PFSK-1 (cell line): ENCODE measurements at regions not wholly inside any gene's neighbourhood (a gene's known extent, or its start where the extent isn't known, plus 50 kb on each side); places are given as distances from the start of the nearest gene placed in this dataset.

Source experiments
- FOXP2 ChIP-seq: optimal IDR thresholded peaks from 2 replicates; pipeline ENCODE3; 2011; ENCODE audit warnings: borderline replicate concordance, control low read depth, inconsistent platforms; ENCODE audit not compliant: insufficient read depth; ENCODE audit errors: extremely low read length, extremely low read depth
- POLR2AphosphoS5 ChIP-seq: IDR thresholded peaks from 2 replicates; pipeline ENCODE4 v1.6.1; 2012; ENCODE audit warnings: low read depth, mild to moderate bottlenecking, control low read depth, low read length, moderate library complexity
- SIN3A ChIP-seq: IDR thresholded peaks from 2 replicates; pipeline ENCODE4 v1.6.1; 2012; ENCODE audit warnings: mild to moderate bottlenecking, low read length, moderate library complexity, borderline replicate concordance; ENCODE audit not compliant: insufficient read depth
- TAF1 ChIP-seq: IDR thresholded peaks from 2 replicates; pipeline ENCODE4 v1.6.1; 2012; ENCODE audit warnings: low read length, control low read depth, borderline replicate concordance; ENCODE audit not compliant: insufficient read depth
- TF ChIP-seq, protein P1 (sequence below), 2 experiments: IDR thresholded peaks; 2 replicates each; pipeline versions ENCODE4 v1.6.1 to v1.8.0; 2011 to 2012; ENCODE audit warnings: low read depth in 2 of 2, low read length in 2 of 2, control low read depth in 1 of 2, inconsistent platforms in 1 of 2, mild to moderate bottlenecking in 1 of 2, moderate library complexity in 1 of 2; ENCODE audit not compliant: insufficient read depth in 1 of 2

DNA sequence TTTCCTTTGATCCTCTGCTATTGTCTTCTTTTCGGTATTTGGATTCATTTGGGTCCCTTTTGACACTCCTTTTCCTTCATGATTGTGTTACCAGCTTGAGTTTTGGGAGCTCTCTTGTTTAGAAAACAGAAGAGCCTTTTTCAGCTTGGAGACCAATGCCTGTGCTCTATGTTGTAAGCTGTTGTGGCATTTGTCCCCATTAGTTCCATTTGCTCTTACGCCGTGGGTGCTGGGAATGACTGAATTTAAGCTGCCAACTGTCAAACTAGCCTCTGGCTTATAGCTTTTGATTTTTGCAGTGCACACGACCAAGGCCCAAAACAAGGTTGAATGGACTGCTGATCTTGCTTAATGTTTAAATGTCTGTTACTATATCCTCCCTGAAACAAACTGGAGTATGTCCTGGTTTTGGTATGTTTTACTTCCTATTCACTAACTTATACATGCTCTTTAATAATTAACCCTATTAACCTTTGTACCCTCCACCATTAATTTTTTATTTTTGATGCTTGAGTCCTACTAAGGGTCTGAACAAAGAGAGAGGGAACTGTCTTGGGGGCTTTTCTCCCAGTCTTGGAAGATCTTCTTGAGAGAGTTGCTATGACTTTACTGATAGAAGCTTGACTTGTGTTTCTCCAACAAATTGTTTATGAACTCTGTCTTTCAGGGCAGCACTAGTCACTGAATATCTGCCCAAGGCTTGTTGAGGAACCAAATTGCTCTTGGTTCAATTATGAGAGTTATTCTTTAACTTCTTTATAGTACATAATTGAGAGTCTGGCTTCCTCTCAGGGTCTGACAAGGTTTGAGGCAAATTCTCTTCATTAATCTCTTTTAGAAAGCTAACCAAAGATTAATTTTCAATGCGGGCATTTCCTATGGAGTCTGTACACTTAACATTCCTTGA lies 100.3 kb upstream of the SIRPG start:
- TF ChIP-seq TAF1 (no peak), FOXP2 (no peak), SIN3A (no peak), POLR2AphosphoS5 (no peak)
- TF ChIP-seq, protein P1, sequence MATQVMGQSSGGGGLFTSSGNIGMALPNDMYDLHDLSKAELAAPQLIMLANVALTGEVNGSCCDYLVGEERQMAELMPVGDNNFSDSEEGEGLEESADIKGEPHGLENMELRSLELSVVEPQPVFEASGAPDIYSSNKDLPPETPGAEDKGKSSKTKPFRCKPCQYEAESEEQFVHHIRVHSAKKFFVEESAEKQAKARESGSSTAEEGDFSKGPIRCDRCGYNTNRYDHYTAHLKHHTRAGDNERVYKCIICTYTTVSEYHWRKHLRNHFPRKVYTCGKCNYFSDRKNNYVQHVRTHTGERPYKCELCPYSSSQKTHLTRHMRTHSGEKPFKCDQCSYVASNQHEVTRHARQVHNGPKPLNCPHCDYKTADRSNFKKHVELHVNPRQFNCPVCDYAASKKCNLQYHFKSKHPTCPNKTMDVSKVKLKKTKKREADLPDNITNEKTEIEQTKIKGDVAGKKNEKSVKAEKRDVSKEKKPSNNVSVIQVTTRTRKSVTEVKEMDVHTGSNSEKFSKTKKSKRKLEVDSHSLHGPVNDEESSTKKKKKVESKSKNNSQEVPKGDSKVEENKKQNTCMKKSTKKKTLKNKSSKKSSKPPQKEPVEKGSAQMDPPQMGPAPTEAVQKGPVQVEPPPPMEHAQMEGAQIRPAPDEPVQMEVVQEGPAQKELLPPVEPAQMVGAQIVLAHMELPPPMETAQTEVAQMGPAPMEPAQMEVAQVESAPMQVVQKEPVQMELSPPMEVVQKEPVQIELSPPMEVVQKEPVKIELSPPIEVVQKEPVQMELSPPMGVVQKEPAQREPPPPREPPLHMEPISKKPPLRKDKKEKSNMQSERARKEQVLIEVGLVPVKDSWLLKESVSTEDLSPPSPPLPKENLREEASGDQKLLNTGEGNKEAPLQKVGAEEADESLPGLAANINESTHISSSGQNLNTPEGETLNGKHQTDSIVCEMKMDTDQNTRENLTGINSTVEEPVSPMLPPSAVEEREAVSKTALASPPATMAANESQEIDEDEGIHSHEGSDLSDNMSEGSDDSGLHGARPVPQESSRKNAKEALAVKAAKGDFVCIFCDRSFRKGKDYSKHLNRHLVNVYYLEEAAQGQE (IDR thresholded peaks at IDR 0.05; ENCODE audit: insufficient read depth in 1 of 2, low read depth in 2 of 2, low read length in 2 of 2) = no peak

- TF ChIP-seq SIN3A (no peak), FOXP2 (no peak)
- TF ChIP-seq, protein P1 (IDR thresholded peaks at IDR 0.05; ENCODE audit: insufficient read depth in 1 of 2, low read depth in 2 of 2, low read length in 2 of 2) = no peak
Observed at GRCh38 chr20:1757072-1757471, 99.5 kb upstream of the SIRPG start.

- TF ChIP-seq SIN3A (no peak), TAF1 (no peak), FOXP2 (no peak), POLR2AphosphoS5 (no peak)
- TF ChIP-seq, protein P1 (IDR thresholded peaks at IDR 0.05; ENCODE audit: insufficient read depth in 1 of 2, low read depth in 2 of 2, low read length in 2 of 2) = no peak
Observed at GRCh38 chr20:1754749-1755148, 97.2 kb upstream of the SIRPG start.

DNA sequence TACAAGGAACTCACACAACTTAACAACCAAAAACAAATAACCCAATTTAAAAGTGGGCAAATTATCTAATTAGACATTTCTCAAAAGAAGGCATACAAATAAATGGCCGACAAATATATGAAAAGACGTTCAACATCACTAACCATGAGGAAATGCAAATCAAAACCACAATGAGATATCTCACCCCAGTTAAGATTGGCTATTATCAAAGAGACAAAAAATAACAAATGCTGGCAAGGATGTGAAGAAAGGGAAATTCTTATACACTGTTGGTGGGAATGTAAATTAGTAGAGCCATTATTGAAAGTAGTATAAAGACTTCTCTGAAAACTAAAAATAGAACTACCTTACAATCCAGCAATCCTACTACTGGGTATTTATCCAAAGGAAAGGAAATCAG lies 96.7 kb upstream of the SIRPG start:
- TF ChIP-seq, protein P1 (IDR thresholded peaks at IDR 0.05; ENCODE audit: insufficient read depth in 1 of 2, low read depth in 2 of 2, low read length in 2 of 2) = no peak
- TF ChIP-seq TAF1 (no peak), POLR2AphosphoS5 (no peak), FOXP2 (no peak), SIN3A (no peak)

- TF ChIP-seq SIN3A (no peak), POLR2AphosphoS5 (no peak), TAF1 (no peak), FOXP2 (no peak)
- TF ChIP-seq, protein P1 (IDR thresholded peaks at IDR 0.05; ENCODE audit: insufficient read depth in 1 of 2, low read depth in 2 of 2, low read length in 2 of 2) = no peak
Observed at GRCh38 chr20:1752045-1752444, 94.5 kb upstream of the SIRPG start.
